ENCODE measurements at regions not wholly inside any gene's neighbourhood (a gene's known extent, or its start where the extent isn't known, plus 50 kb on each side); places are given as distances from the start of the nearest gene placed in this dataset.

GRCh38 chr18:75858754-75859153 is 431.3 kb upstream of the SMIM21 start:
- Histone ChIP-seq H3K27ac (ENCODE audit: low read depth, low read length) (no peak overlapping the region), H3K4me1 (ENCODE audit: insufficient read depth, low read length) (no peaks in the 10 kb centered on the region), H4K20me1 (ENCODE audit: insufficient read depth, low read length) (no peaks in the 10 kb centered on the region), H3K27me3 (ENCODE audit: insufficient read depth, low read length) (no peaks in the 10 kb centered on the region), H3K4me2 (ENCODE audit: low read length) (no peak overlapping the region), H3K9me3 (ENCODE audit: insufficient read depth, low read depth, low read length) (no peaks in the 10 kb centered on the region), H2AFZ (ENCODE audit: low read depth, low read length) (no peak overlapping the region), H3K9ac (ENCODE audit: low read length) (no peak overlapping the region), H3K79me2 (ENCODE audit: insufficient read depth, low read length) (no peaks in the 10 kb centered on the region), H3K4me3 (ENCODE audit: insufficient read depth, low read depth, low read length) (no peak overlapping the region), H3K36me3 (ENCODE audit: insufficient read depth, low read length) (no peaks in the 10 kb centered on the region)
- no peak for FAIRE-seq
- DNase-seq (ENCODE audit: low read depth), result no peak
- no peaks in the 10 kb centered on the region for H3K9me3 Mint-ChIP-seq (ENCODE audit: unreplicated experiment)
- no peaks in the 10 kb centered on the region for H3K27me3 Mint-ChIP-seq (ENCODE audit: low read depth, unreplicated experiment)
- H3K4me1 Mint-ChIP-seq (ENCODE audit: low read depth, unreplicated experiment), result no peaks in the 10 kb centered on the region
- no peak overlapping the region for H3K4me3 Mint-ChIP-seq (ENCODE audit: unreplicated experiment)
- H3K27ac Mint-ChIP-seq (ENCODE audit: unreplicated experiment), result no peak overlapping the region
- H3K36me3 Mint-ChIP-seq (ENCODE audit: low read depth, unreplicated experiment), result no peaks in the 10 kb centered on the region
- no peak for TF ChIP-seq CTCF (IDR thresholded peaks at IDR 0.05; ENCODE audit: insufficient read depth, low read depth, low read length)
- TF ChIP-seq EZH2 (IDR thresholded peaks at IDR 0.05; ENCODE audit: insufficient read depth, low read length), result no peak

GRCh38 chr18:75857558-75857957 is 430.1 kb upstream of the SMIM21 start:
- TF ChIP-seq EZH2 (IDR thresholded peaks at IDR 0.05; ENCODE audit: insufficient read depth, low read length) (no peak), CTCF (IDR thresholded peaks at IDR 0.05; ENCODE audit: insufficient read depth, low read depth, low read length) (no peak)
- Histone ChIP-seq H3K9ac (ENCODE audit: low read length) (no peak overlapping the region), H2AFZ (ENCODE audit: low read depth, low read length) (no peak overlapping the region), H3K9me3 (ENCODE audit: insufficient read depth, low read depth, low read length) (no peaks in the 10 kb centered on the region), H3K4me1 (ENCODE audit: insufficient read depth, low read length) (no peaks in the 10 kb centered on the region), H3K4me2 (ENCODE audit: low read length) (no peak overlapping the region), H3K79me2 (ENCODE audit: insufficient read depth, low read length) (no peaks in the 10 kb centered on the region), H3K27ac (ENCODE audit: low read depth, low read length) (no peak overlapping the region), H3K4me3 (ENCODE audit: insufficient read depth, low read depth, low read length) (no peak overlapping the region), H4K20me1 (ENCODE audit: insufficient read depth, low read length) (no peaks in the 10 kb centered on the region), H3K36me3 (ENCODE audit: insufficient read depth, low read length) (no peaks in the 10 kb centered on the region), H3K27me3 (ENCODE audit: insufficient read depth, low read length) (no peaks in the 10 kb centered on the region)
- Mint-ChIP-seq H3K9me3 (ENCODE audit: unreplicated experiment) (no peaks in the 10 kb centered on the region), H3K36me3 (ENCODE audit: low read depth, unreplicated experiment) (no peaks in the 10 kb centered on the region), H3K27me3 (ENCODE audit: low read depth, unreplicated experiment) (no peaks in the 10 kb centered on the region), H3K4me3 (ENCODE audit: unreplicated experiment) (no peak overlapping the region), H3K4me1 (ENCODE audit: low read depth, unreplicated experiment) (no peaks in the 10 kb centered on the region), H3K27ac (ENCODE audit: unreplicated experiment) (no peak overlapping the region)
- DNase-seq (ENCODE audit: low read depth), result no peak
- no peak for FAIRE-seq

GRCh38 chr18:75854808-75855207 is 427.3 kb upstream of the SMIM21 start:
- TF ChIP-seq EZH2 (IDR thresholded peaks at IDR 0.05; ENCODE audit: insufficient read depth, low read length), result no peak
- TF ChIP-seq CTCF (IDR thresholded peaks at IDR 0.05; ENCODE audit: insufficient read depth, low read depth, low read length), result no peak
- H3K27ac Mint-ChIP-seq (ENCODE audit: unreplicated experiment), result no peak overlapping the region
- Histone ChIP-seq H3K4me3 (ENCODE audit: insufficient read depth, low read depth, low read length) (no peak overlapping the region), H4K20me1 (ENCODE audit: insufficient read depth, low read length) (no peaks in the 10 kb centered on the region), H3K4me1 (ENCODE audit: insufficient read depth, low read length) (no peaks in the 10 kb centered on the region), H3K27me3 (ENCODE audit: insufficient read depth, low read length) (no peaks in the 10 kb centered on the region), H3K9me3 (ENCODE audit: insufficient read depth, low read depth, low read length) (no peaks in the 10 kb centered on the region), H3K9ac (ENCODE audit: low read length) (no peak overlapping the region), H3K27ac (ENCODE audit: low read depth, low read length) (no peak overlapping the region), H3K36me3 (ENCODE audit: insufficient read depth, low read length) (no peaks in the 10 kb centered on the region), H3K79me2 (ENCODE audit: insufficient read depth, low read length) (no peaks in the 10 kb centered on the region), H3K4me2 (ENCODE audit: low read length) (no peak overlapping the region), H2AFZ (ENCODE audit: low read depth, low read length) (no peak overlapping the region)
- no peaks in the 10 kb centered on the region for H3K4me1 Mint-ChIP-seq (ENCODE audit: low read depth, unreplicated experiment)
- no peak overlapping the region for H3K4me3 Mint-ChIP-seq (ENCODE audit: unreplicated experiment)
- FAIRE-seq (no peak), DNase-seq (ENCODE audit: low read depth) (no peak)
- H3K27me3 Mint-ChIP-seq (ENCODE audit: low read depth, unreplicated experiment), result no peaks in the 10 kb centered on the region
- H3K36me3 Mint-ChIP-seq (ENCODE audit: low read depth, unreplicated experiment), result no peaks in the 10 kb centered on the region
- no peaks in the 10 kb centered on the region for H3K9me3 Mint-ChIP-seq (ENCODE audit: unreplicated experiment)

Measured in astrocyte (in vitro differentiated cells and primary cell).